ENCODE measurements at regions not wholly inside any gene's neighbourhood (a gene's known extent, or its start where the extent isn't known, plus 50 kb on each side); places are given as distances from the start of the nearest gene placed in this dataset.

- Histone ChIP-seq H3K27ac (ENCODE audit: extremely low read length, insufficient read depth, low read length) (no peak overlapping the region), H3K4me1 (ENCODE audit: insufficient read depth, low read length) (peaks cover 50% of the 10 kb centered on the region), H3K4me2 (ENCODE audit: low read depth, low read length) (no peak overlapping the region), H3K4me3 (replicated peaks in 1 of 3; ENCODE audit: insufficient read depth in 1 of 3, low read depth in 2 of 3, low read length in 3 of 3) (no peak overlapping the region), H3K79me2 (ENCODE audit: insufficient read depth, low read length) (no peaks in the 10 kb centered on the region), H4K20me1 (ENCODE audit: insufficient read depth, low read length) (no peaks in the 10 kb centered on the region), H3K9ac (ENCODE audit: insufficient read depth, low read depth, low read length) (no peak overlapping the region), H3K36me3 (replicated peaks in 1 of 2; ENCODE audit: control insufficient read depth in 1 of 2, insufficient read depth in 2 of 2, low read length in 2 of 2) (no peaks in the 10 kb centered on the region), H3K9me3 (ENCODE audit: low read length) (peaks cover 14% of the 10 kb centered on the region), H3K27me3 (ENCODE audit: control insufficient read depth in 1 of 2, insufficient read depth in 2 of 2, low read length in 2 of 2) (no peaks in the 10 kb centered on the region), H2AFZ (ENCODE audit: low read length) (no peak overlapping the region)
- no TSS peak for BruUV-seq (replicated peaks)
- intact Hi-C loops (cut with micrococcal nuclease; ENCODE audit: unreplicated experiment) = no loop called here
- in situ Hi-C loops (cut with HindIII; ENCODE audit: extremely low pct_ligation_motif_present, low pct_unique_long_range_greater_than_20kb) = no loop called here
- WGBS (ENCODE audit: low lambda C conversion rate) = 93% methylated on average over 2 of the region's 2 CpGs
- no peak for DNase-seq (ENCODE audit: low spot score)
- ChIA-PET POLR2A (no interaction called here), CTCF (ENCODE audit: low intra/inter-chr PET ratio, low total read pairs) (no interaction called here)
- FAIRE-seq = no peak
- ATAC-seq = no peak
- no peak for TF ChIP-seq ZBTB40 (IDR thresholded peaks at IDR 0.05)
- TF ChIP-seq ZBTB40 (CRISPR knock-in tag; IDR thresholded peaks at IDR 0.05) = no peak
- no peak for TF ChIP-seq ZBTB14 (CRISPR knock-in tag; IDR thresholded peaks at IDR 0.05)
- TF ChIP-seq SIN3A (IDR thresholded peaks at IDR 0.05; ENCODE audit: borderline replicate concordance, low read depth, low read length) = no peak
- no peak for TF ChIP-seq USF2 (IDR thresholded peaks at IDR 0.05; ENCODE audit: low read depth, low read length)
- TF ChIP-seq USF2 (CRISPR knock-in tag; IDR thresholded peaks at IDR 0.05; ENCODE audit: borderline replicate concordance) = no peak
- no peak for TF ChIP-seq RARA (CRISPR knock-in tag; IDR thresholded peaks at IDR 0.05)
- no peak for TF ChIP-seq GATAD1 (CRISPR knock-in tag; IDR thresholded peaks at IDR 0.05)
- no peak for TF ChIP-seq ZNF639 (CRISPR knock-in tag; conservative IDR thresholded peaks at IDR 0.05)
- TF ChIP-seq NR0B2 (CRISPR knock-in tag; IDR thresholded peaks at IDR 0.05) = no peak
- no peak for TF ChIP-seq ZSCAN29 (CRISPR knock-in tag; conservative IDR thresholded peaks at IDR 0.05)
These were observed 76.2 kb upstream of the ANKRD55 start for GRCh38 chr5:56309262-56309826.

Data from HepG2 (cell line).